HepG2 (cell line): ENCODE measurements at regions not wholly inside any gene's neighbourhood (a gene's known extent, or its start where the extent isn't known, plus 50 kb on each side); places are given as distances from the start of the nearest gene placed in this dataset.

Experiments
- EZH2 ChIP-seq: conservative IDR thresholded peaks from 2 replicates; pipeline ENCODE4 v1.6.1; 2012; ENCODE audit warnings: mild to moderate bottlenecking, low read depth, low read length, moderate library complexity
- GABPA ChIP-seq, 2 experiments: IDR thresholded peaks; 2 replicates each; pipeline ENCODE4 v1.6.1; 2011 to 2016; ENCODE audit warnings: low read depth in 2 of 2, low read length in 1 of 2, missing biosample characterization in 1 of 2, missing genetic modification characterization in 1 of 2
- MTF1 ChIP-seq: sonication (generic); formaldehyde crosslinking; IDR thresholded peaks from 2 replicates; pipeline ENCODE4 v1.5.0; 2020; ENCODE audit warnings: missing genetic modification reagents
- POLR2A ChIP-seq, 2 experiments: IDR thresholded peaks; 2 replicates each; pipeline ENCODE4 v1.6.1; 2011; ENCODE audit warnings: low read depth in 2 of 2, low read length in 2 of 2, mild to moderate bottlenecking in 1 of 2, moderate library complexity in 1 of 2; ENCODE audit not compliant: insufficient read depth in 1 of 2
- PRDM15 ChIP-seq: sonication (generic); formaldehyde crosslinking; IDR thresholded peaks from 2 replicates; pipeline ENCODE4 v1.4.0; 2020; ENCODE audit warnings: missing genetic modification reagents
- SALL2 ChIP-seq: sonication (generic); formaldehyde crosslinking; IDR thresholded peaks from 2 replicates; pipeline ENCODE4 v1.8.1; 2023; ENCODE audit warnings: mild to moderate bottlenecking, missing genetic modification reagents, inconsistent platforms
- SMAD3 ChIP-seq: sonication (generic); formaldehyde crosslinking; IDR thresholded peaks from 2 replicates; pipeline ENCODE4 v1.4.0; 2020; ENCODE audit warnings: missing genetic modification reagents
- ZBTB8A ChIP-seq: sonication (generic); formaldehyde crosslinking; IDR thresholded peaks from 2 replicates; pipeline ENCODE4 v1.4.0; 2020; ENCODE audit warnings: mild to moderate bottlenecking, low read depth, missing genetic modification reagents, borderline replicate concordance
- ZFP1 ChIP-seq: IDR thresholded peaks from 2 replicates; pipeline ENCODE4 v1.6.1; 2016
- ZNF12 ChIP-seq: sonication (generic); formaldehyde crosslinking; IDR thresholded peaks from 2 replicates; pipeline ENCODE4 v1.5.0; 2020; ENCODE audit warnings: missing genetic modification reagents

DNA sequence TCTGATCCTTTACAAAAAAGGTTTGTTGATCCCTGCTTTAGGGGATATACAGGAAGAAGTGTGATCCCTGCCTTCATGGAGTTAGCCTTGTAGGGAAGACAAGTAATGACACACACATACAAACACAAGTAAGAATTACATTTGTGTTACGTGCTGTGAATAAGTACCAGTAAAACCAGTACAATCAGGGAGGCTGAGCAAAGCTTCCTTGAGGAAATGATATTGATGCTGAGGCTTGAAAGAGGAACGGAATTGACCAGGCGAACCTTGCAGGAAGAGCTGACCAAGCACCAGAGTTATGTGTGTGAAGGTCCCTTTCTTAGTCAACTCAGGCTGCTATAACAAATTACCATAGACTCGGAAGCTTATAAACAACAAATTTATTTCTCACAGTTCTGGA is 83.6 kb upstream of the CACUL1 start:
- no peak for TF ChIP-seq EZH2
- TF ChIP-seq SMAD3 (CRISPR knock-in tag), result no peak
- TF ChIP-seq ZBTB8A, result no peak
- no peak for TF ChIP-seq PRDM15 (CRISPR knock-in tag)
- no peak for TF ChIP-seq ZFP1 (CRISPR knock-in tag)
- no peak for TF ChIP-seq POLR2A (IDR thresholded peaks at IDR 0.05; ENCODE audit: insufficient read depth in 1 of 2, low read depth in 2 of 2, low read length in 2 of 2)
- TF ChIP-seq MTF1, result no peak
- no peak for TF ChIP-seq SALL2 (CRISPR knock-in tag)
- TF ChIP-seq ZNF12 (CRISPR knock-in tag), result no peak
- TF ChIP-seq GABPA (IDR thresholded peaks at IDR 0.05; ENCODE audit: low read depth, low read length), result no peak
- no peak for TF ChIP-seq GABPA (CRISPR knock-in tag; IDR thresholded peaks at IDR 0.05; ENCODE audit: low read depth)
